ENCODE measurements at regions not wholly inside any gene's neighbourhood (a gene's known extent, or its start where the extent isn't known, plus 50 kb on each side); places are given as distances from the start of the nearest gene placed in this dataset.

DNA sequence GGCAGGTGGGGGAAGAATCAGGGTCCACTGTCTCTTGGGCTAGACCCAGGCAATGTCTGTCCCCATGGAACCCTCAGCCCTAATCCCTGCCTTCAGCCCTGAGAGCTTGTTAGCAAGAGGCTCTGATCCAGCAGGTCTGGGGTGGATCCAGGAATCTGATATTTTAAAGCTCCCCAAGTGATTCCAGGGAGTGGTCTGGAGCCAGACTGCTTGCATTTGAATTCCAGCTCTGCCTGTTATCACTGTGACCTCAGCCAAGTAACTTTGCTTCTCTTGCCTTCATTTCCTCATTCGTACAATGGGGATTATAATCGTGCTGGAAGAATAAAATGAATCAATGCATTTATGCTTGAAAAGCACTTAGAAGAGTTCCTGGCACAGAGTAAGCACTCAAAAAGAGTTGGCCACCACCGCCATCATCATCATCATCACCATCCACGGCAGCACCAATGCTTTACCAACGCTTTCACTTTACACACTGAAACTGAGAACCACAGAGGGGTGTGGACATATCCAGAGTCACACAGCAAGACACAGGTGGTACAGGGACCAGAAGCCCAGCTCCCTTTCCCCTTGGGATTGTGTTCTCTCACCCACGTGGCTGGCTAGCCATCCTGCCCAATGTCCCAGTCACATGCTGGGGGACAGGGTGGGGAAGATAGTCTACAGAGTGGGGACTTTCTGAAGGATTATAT is 75.7 kb upstream of the RALY start:
- FAIRE-seq, result no peak
- Histone ChIP-seq H3K4me2 (ENCODE audit: low read depth, low read length) (no peak overlapping the region), H3K27me3 (ENCODE audit: control insufficient read depth in 1 of 2, insufficient read depth in 2 of 2, low read length in 2 of 2) (peaks cover 0 to 4% of the 10 kb centered on the region in 2 experiments; a peak in 2 of 5 replicates), H2AFZ (ENCODE audit: low read length) (no peak overlapping the region), H3K4me3 (replicated peaks in 1 of 3; ENCODE audit: insufficient read depth in 1 of 3, low read depth in 2 of 3, low read length in 3 of 3) (no peak overlapping the region), H3K9ac (ENCODE audit: insufficient read depth, low read depth, low read length) (no peak overlapping the region), H3K9me3 (ENCODE audit: low read length) (no peaks in the 10 kb centered on the region), H3K27ac (ENCODE audit: extremely low read length, insufficient read depth, low read length) (no peak overlapping the region), H4K20me1 (ENCODE audit: insufficient read depth, low read length) (no peaks in the 10 kb centered on the region), H3K4me1 (ENCODE audit: insufficient read depth, low read length) (peaks cover 18% of the 10 kb centered on the region), H3K79me2 (ENCODE audit: insufficient read depth, low read length) (no peaks in the 10 kb centered on the region), H3K36me3 (replicated peaks in 1 of 2; ENCODE audit: control insufficient read depth in 1 of 2, insufficient read depth in 2 of 2, low read length in 2 of 2) (no peaks in the 10 kb centered on the region)
- ATAC-seq, result no peak
- intact Hi-C loops (cut with micrococcal nuclease; ENCODE audit: unreplicated experiment), result no loop called here
- in situ Hi-C loops (cut with HindIII; ENCODE audit: extremely low pct_ligation_motif_present, low pct_unique_long_range_greater_than_20kb), result no loop called here
- DNase-seq (ENCODE audit: low spot score), result no peak
- BruUV-seq (replicated peaks), result no TSS peak
- POLR2A ChIA-PET, result no interaction called here
- TF ChIP-seq, protein P1, sequence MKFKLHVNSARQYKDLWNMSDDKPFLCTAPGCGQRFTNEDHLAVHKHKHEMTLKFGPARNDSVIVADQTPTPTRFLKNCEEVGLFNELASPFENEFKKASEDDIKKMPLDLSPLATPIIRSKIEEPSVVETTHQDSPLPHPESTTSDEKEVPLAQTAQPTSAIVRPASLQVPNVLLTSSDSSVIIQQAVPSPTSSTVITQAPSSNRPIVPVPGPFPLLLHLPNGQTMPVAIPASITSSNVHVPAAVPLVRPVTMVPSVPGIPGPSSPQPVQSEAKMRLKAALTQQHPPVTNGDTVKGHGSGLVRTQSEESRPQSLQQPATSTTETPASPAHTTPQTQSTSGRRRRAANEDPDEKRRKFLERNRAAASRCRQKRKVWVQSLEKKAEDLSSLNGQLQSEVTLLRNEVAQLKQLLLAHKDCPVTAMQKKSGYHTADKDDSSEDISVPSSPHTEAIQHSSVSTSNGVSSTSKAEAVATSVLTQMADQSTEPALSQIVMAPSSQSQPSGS (CRISPR knock-in tag; IDR thresholded peaks at IDR 0.05), result no peak
- TF ChIP-seq, protein P2, sequence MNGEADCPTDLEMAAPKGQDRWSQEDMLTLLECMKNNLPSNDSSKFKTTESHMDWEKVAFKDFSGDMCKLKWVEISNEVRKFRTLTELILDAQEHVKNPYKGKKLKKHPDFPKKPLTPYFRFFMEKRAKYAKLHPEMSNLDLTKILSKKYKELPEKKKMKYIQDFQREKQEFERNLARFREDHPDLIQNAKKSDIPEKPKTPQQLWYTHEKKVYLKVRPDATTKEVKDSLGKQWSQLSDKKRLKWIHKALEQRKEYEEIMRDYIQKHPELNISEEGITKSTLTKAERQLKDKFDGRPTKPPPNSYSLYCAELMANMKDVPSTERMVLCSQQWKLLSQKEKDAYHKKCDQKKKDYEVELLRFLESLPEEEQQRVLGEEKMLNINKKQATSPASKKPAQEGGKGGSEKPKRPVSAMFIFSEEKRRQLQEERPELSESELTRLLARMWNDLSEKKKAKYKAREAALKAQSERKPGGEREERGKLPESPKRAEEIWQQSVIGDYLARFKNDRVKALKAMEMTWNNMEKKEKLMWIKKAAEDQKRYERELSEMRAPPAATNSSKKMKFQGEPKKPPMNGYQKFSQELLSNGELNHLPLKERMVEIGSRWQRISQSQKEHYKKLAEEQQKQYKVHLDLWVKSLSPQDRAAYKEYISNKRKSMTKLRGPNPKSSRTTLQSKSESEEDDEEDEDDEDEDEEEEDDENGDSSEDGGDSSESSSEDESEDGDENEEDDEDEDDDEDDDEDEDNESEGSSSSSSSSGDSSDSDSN (CRISPR knock-in tag; IDR thresholded peaks at IDR 0.05), result no peak
- TF ChIP-seq ZNF768 (CRISPR knock-in tag; IDR thresholded peaks at IDR 0.05), result no peak
- TF ChIP-seq KDM3A (CRISPR knock-in tag; IDR thresholded peaks at IDR 0.05; ENCODE audit: low read depth), result no peak
- TF ChIP-seq ZC3H13 (CRISPR knock-in tag; IDR thresholded peaks at IDR 0.05), result no peak
- TF ChIP-seq HDAC2 (CRISPR knock-in tag; IDR thresholded peaks at IDR 0.05), result no peak
- TF ChIP-seq ZNF839 (CRISPR knock-in tag; IDR thresholded peaks at IDR 0.05; ENCODE audit: borderline replicate concordance), result no peak
- CTCF ChIA-PET (ENCODE audit: low intra/inter-chr PET ratio, low total read pairs), result interaction anchor here (1.4 kb wide), 1 partner anchor 151 kb away, joined by 3 read pairs; no protein-coding TSS in a partner anchor
- WGBS (ENCODE audit: low lambda C conversion rate), result 51% methylated on average over 6 of the region's 6 CpGs
